NOMO-1 treated with dmso at 0.1 percent for 144 hours (cell line): ENCODE measurements at regions not wholly inside any gene's neighbourhood (a gene's known extent, or its start where the extent isn't known, plus 50 kb on each side); places are given as distances from the start of the nearest gene placed in this dataset.

Experiments
- DNase-seq: peaks from one replicate; lab custom pipeline; 2025; ENCODE audit not compliant: unreplicated experiment; lab: John Stamatoyannopoulos, UW

DNA sequence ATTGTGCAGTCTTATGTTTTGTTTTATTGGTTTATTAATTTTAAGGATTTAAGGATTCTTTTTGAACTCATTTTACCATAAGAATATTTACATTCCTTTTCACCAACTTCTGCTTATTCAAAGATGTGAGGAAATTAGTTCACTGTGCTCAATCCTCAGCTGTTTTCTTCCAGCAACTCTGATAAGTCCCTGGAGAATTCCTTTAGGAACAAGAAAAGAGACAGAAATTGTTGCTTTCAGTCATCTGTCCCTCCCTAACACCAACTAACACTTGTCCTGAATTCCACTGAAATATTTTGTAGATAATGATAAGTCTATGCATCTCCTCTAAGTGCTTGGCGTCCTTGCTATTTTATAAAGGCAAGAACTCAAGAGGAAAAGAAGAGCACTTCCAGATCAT is 334.8 kb upstream of the MARCKS start:
- no peak for DNase-seq

DNA sequence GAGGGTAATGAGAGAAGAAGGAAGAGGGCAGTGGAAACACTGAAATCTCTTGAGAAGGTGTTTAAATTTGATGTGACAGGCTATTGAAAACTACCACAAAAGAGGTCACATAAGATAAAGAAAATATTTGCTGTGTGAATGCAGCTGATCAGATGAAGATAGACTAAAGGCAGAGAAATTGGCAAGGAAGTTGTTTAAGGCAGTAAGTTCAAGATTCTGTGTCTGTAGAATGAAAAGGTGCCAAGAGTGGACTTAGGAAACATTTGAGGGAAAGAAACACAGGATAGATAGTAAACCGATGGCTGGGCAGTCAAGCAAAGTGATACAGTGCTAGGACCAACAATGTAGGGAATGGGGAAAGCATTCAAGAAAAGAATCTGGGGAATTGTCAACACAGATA is 332.3 kb upstream of the MARCKS start:
- no peak for DNase-seq

DNA sequence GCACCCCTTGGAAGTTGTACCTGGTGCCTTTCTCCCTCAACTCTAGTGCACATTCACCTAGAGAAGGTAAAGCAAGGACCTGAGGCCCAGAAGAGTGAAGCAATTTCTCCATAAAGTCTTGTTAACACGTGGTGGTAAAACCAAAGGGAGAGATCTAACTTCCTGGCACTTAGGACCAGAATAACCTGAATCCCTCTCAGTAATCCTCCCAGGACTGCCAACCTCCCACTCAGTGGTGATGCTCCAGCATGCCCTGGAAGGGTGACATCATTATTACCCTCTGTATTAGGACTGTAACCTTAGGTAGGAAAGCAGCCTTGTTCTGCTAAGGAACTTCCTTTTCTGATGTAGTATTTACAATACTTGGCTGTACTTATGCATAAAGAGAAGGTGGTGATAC is 330.6 kb upstream of the MARCKS start:
- no peak for DNase-seq

DNA sequence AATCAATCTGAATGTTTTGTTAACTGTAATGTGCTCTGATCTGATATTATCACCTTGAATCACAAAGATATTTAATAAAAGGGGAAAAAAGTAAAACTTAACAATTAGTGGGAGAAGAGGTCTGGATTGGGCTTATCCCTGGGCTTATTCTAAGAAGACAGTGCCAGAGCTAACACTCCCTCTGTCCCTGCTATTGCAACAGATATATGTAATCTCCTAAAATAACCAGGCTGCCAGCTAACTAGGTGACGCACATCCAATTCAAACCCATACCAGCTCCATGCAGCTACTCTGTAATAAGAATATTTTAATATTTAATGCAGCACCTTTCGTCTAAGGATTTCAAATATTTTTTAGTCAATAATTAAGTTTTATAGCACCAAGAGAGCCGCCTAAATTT is 330.1 kb upstream of the MARCKS start:
- DNase-seq: no peak

DNA sequence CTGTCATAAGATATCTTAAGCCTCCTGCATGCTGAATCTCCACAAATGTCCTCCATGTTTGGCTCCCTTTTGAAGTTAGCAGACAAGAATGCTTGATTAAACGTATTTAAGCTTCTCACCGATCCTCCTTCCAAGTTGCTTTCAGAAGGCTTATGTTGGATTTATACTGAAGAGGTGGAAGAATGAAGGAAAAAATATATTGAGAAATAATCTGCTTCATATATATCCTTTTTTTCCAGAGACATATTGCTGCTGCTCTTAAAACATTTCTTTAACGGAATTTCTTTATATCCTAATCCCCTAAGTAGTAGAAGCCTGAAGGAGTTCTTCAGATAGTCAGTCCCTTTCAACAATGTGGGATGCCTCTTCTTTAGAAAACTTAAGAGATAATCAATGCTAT is 329.0 kb upstream of the MARCKS start:
- no peak for DNase-seq

DNA sequence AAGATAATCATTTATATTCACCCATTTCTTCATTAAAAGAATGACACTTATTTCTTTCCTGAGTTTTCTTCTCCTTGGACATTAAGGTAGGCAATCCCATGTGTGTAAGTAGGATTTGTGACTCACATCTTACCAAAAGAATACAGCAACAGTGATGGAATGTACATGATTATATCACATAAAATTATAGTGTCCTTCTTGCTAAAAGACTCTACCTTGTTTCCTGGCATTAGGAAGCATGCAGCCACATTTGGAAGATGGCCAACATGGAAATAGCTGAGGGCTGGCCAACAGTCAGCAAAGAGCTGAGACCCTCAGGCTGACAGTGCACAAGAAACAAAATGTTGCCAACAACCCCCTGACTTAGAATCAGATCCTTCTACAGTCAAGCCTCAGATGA is 327.9 kb upstream of the MARCKS start:
- no peak for DNase-seq

DNA sequence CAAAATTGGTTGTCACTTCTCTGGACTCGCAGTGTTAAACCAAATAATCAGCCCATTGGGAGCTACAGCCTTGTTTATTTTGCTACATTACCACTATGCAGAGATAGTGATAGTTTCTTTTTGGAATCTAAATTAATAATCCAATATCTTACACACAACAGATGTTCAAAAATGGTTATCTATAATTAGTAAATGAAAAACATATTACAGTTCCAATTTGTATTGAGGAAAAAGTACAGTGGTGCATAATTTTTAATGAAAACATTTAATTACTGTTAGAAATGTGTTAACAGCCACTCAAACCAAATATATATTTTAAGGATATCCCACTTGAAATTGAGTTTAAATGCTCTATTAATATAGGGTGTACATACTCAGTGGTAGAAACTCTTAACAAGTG is 327.3 kb upstream of the MARCKS start:
- no peak for DNase-seq

DNA sequence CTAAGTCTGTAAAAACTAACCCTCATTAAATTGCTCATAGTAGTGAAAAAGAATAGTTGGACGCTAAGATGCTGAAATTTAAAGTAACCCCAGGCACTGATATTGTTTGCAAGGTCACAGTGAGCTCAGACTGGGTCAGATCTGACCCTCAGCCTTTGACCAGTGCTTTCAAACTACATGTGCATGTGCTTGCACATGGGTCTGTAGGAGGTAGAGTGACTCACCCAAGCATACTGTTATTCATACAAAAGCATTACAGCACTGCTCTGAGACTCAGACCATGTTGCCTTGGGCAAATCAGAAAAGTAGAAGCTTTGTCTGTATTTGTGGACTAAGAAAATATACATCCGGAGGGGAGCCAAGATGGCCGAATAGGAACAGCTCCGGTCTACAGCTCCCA is 326.4 kb upstream of the MARCKS start:
- no peak for DNase-seq

DNA sequence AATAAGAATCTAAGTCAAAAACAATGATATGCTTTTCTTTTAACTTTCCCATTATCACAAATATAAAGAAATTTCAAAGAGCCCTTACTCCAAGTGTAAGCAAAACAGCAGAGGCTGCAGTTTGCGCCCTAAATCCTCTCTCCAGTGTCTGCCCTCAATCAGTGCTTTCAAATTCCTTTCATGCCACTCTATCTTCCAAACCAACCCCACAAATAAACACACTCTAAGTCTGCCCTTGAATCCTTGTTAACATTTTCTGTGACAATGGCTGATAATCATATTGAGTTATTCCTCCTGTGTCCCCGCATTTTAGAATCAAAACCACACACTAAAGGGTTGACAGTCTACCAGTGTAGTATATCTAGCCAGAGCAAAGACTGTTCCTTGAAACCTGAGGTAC is 317.9 kb upstream of the MARCKS start:
- DNase-seq: no peak

DNA sequence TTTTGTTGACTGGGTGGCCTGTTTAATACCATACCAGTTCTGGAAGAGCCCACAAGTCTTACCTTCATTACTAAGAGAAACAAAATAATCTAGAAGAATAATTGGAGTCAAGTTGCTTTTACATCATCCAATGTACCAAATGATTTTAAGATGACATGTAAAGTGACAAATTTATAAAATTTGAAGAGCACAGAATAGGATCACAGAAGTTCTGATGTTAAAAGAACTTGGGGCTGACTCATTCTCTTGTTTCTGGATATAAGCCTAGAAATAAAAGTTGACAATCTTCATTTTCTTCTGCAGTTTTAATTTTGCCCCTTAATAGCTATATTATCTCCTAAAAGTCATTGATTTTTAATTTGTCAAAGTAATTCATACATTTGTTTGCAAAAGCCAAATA is 317.5 kb upstream of the MARCKS start:
- DNase-seq: no peak

DNA sequence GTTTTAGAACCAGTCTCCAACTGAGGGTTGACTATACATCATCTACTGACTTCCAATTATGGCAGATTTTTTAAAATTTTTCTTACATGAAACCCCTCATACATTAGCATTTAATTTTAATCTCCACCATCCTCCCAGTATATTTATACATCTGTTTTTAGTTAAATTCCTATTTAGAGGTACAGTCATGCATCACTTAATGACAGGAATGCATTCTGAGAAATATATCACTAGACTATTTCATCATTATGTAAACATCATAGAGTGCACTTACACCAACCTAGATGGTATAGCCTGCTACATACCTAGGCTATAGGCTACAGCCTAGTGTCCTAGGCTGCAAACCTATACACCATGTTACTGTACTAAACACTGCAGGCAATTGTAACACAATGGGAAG is 316.7 kb upstream of the MARCKS start:
- no peak for DNase-seq

DNA sequence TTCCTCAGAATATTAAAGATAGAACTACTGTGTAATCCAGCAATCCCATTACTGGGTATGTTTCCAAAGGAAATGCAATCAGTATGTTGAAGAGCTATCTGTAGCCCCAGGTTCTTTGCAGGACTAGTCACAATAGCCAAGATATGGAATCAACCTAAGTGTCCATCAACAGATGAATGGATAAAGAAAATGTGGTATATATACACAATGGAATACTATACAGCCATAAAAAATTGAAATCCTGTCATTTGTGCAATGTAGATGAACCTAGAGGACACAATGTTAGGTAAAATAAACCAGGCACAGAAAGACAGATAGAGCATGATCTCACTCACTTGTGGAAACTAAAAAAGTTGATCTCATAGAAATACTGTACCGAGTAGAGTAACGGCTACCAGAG is 306.0 kb upstream of the MARCKS start:
- DNase-seq: no peak

DNA sequence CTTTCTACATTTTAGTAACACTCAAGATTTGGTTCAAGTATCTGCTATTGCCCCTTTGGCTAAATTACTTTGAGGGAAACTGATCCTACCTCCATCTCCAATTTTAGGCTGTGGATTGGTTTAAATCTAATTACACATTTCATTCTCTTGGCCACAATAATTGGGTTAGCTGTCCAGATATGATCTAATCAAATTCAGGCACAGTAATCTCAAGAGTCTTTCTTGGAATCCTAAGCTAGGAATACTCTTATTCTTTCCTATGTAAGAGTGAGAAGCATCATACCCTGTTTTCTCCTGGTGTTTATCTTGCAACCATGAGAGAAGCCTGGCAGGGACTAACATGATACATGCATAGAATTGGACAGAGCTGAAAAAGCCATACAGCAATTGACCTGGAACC is 300.4 kb upstream of the MARCKS start:
- DNase-seq: no peak

DNA sequence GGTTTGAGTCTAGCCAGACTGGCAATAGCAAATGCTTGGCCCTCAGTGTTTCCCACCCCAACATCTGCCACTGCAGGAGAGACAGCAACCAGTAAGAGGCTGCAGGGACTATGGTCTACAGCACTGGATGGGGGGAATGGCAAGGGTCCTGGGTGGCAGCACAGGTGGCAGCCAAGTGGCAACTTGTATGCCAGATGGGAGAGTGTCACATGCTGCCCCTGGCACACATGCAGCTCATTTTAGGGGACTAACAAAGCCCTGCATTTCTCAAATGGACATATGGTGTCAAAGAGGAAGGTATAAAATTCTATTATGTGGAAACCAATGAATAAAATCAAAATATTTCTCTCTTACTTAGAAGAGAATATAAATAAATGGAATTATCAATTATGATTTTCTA is 298.7 kb upstream of the MARCKS start:
- no peak for DNase-seq

DNA sequence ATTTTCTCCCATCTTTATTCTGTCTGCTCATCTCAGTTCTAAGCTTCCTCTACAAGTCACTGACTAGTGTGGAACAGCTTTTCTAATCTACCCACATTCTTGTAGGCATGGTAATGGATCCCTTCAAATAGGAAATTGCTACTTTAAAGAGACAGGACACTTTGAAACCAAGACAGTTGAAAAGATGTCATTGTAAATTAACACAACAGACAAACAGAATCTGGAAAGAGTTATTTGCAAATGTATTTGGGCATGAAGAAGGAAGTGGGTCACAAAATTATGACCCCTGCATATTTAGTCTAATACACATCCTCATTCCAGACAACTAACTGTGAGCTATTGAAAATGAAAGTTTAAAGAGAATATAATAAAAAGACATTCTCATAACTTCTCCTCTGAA is 298.2 kb upstream of the MARCKS start:
- no peak for DNase-seq

DNA sequence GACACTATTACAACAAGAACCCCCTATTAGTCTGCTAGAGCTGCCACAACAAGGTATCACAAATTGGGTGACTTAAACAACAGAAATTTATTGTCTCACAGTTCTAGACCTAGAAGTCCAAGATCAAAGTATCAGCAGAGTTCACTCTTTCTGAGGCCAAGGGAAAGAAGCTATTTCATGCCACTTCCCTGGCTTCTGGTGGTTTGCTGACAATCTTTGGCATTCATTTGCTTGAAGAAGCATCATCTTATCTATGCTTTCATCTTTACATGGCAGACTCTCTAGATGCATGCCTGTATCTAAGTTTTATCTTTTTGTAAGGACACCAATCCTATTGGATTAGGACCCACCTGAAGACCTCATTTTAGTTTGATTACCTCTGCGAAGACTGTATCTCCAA is 296.8 kb upstream of the MARCKS start:
- no peak for DNase-seq

DNA sequence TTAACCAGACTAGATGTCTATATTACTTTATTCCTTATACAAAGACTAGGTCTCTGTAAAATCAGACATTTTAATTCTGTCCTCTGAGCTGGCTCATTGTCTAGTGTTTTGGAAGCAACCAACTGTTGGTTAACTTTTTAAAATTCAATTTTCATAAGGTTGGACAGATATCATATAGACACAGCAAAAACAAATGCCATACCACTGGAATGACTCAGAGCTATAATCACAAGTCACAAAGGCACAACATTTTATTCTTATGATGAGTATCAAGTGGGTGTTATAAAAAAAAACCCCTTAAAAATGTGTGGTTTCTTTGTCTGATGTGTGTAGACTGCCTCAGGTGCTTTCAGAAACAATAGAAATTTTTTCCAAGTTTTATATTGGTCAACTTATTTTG is 296.2 kb upstream of the MARCKS start:
- DNase-seq: no peak

DNA sequence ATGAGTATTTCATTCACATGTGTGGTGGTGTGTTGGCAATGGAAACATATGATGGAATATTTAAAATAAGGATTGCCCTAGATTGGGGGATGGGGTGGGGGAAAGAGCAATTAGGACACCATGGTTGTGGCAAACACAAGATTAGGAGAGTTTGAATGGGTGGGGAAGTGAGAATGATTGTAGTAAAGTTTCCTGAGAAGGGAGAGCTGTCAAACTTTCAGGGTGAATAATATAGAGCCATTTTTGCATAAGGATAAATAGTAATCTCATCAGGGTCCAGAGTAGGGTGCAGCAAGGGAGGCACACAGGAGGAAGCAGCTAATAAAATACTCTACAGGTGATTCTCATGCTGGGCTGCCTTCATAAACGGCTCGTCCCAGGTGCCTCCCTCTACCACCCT is 294.9 kb upstream of the MARCKS start:
- no peak for DNase-seq

DNA sequence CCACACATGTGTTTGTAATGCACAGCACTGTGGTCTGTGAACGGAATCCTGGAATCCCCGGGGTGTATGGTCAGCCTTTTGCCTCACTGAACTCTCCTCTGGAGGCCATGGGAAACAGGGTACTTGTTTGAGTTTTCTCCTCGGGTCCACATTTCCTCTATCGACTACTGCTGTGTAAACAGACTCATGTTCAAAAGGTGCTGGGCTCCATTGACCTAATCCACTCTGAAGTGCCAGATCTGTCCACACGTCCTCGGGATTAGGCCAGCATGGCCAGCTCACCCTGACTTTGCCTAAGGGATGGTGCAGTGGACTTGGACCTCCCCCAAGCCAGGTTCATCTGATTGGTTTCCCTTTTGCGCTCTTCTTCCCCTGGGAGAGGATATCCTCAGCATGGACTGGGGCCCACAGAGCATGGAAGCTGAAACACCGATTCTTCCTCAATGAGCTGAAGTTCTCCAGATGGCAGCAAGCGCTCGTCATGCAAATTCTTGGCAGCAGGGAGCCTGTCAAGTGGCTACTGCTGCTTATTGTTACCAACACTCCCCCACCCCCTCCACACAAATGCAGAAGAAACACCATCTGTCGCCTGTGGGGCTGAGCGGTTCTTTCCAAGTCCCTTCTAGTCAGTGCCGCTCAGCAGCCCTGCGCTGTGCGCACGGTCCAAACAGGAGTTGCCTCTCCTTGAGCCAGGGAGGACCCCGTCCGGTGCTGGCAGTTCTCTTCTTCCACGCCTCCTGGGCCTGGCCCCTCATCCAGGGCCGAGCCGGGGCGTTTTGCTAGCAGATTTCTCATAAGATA is 292.6 kb upstream of the MARCKS start:
- no peak for DNase-seq

DNA sequence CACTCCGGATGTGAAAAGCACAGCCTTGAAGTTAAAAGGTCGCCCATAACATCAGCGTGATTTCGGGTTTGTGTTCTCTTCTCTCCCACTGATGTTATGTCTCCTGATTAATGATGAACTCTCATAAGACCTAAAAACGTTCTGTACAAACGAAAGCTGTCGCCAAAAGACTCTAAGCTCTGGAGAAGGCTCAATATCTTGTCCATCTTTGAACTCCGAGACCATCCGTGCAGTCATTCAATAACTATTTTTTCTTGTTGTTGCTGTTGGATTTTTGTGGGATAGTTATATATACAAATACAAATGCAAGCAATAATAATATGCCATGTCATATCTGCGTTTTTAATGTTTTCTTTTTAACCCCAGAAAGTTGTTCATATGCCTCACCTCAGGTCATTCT is 291.8 kb upstream of the MARCKS start:
- DNase-seq: no peak

DNA sequence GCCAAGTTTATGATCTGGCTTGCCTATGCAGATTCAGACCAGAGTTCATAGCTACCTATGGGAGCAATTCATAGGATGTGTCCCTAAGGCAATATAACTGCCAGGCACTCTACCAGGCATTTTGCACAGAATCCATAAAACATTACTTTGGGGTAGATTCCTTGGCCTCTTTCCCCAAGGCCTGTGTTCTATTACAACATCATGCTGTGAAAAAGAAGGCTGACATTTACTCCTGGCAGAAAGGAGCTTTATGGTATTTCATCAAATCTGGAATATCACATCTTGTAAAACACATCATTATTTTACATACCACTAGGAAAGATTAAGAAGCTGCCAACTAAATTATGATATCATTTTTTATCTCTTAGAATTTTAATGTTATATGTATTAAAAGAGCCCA is 287.0 kb upstream of the MARCKS start:
- DNase-seq: no peak

DNA sequence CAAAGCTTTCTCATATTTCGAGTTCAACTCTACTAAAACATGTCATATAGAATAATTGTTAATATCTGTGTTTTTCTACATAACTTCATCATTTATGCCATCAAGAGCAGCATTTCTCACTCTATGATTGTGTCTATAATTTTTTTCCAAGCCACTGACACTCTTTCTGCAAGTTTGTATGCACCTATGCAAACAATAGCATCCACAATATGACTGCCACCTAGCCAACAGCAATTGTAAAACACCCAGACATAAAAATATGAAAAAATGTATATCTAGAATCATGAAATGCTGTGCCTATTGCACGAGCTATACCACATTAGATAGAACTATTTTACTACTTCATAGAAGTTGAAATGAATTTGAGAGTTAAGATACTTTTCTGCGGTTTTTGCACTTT is 286.5 kb upstream of the MARCKS start:
- no peak for DNase-seq

DNA sequence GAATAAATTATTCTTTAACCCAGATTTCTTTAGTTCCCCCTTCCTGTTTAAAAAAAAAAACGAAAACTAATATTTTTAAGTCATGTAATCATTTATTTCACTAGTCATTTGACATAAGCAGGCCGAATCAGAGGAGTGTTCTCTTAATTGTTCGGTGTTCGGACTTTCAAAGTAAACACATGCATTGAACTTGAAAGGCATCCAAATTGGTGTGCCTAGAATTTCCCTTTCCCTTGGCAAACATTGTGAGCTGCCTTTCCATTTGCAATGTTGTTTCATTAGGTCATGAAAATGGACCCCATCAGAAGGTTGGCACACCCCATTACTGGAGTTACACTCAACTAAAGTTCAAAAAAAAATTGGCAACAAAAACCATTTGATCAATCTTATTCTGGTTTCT is 283.0 kb upstream of the MARCKS start:
- DNase-seq: no peak

DNA sequence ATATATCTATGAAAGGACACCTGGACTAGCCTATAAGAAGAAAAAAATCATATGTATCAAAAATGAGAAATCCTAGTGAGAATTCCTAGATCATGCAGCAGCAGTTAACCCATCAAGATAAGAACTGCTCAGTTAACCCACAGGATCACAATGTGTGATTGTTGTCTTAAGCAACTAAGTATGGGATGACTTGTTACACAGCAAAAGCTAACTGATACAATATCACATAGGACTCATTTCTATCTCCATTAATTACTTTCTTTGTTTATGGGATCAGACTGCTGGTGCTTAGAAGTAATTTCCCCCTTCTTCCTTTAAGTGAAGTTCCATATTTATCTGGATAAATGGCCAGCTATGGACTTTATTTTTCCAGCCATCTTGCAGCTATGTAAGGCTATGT is 280.8 kb upstream of the MARCKS start:
- no peak for DNase-seq
